Suprapubic skin (tissue), 4 donors: ENCODE measurements at regions not wholly inside any gene's neighbourhood (a gene's known extent, or its start where the extent isn't known, plus 50 kb on each side); places are given as distances from the start of the nearest gene placed in this dataset.
"Not testable (repeated sequence)": the region's sequence is repeated elsewhere in the genome, so short reads cannot be mapped to it uniquely, and the experiment has no call there.

ENCODE experiments used
- DNase-seq, 2 donors: peaks; one replicate each; pipeline ENCODE4 v3.0.0-alpha.2; 2019; ENCODE audit warnings: low spot score in 2 of 2
- H3K27ac ChIP-seq: fragments of 200-600 bp; sonication (generic); one replicate; pipeline ENCODE4 v1.5.1; 2019
- H3K27me3 ChIP-seq: fragments of 200-600 bp; sonication (generic); one replicate; pipeline ENCODE4 v1.5.1; 2019
- H3K36me3 ChIP-seq: fragments of 200-600 bp; sonication (generic); one replicate; pipeline ENCODE4 v1.5.1; 2019
- H3K4me1 ChIP-seq: fragments of 200-600 bp; sonication (generic); one replicate; pipeline ENCODE4 v1.5.1; 2019
- H3K4me3 ChIP-seq: fragments of 200-600 bp; sonication (generic); one replicate; pipeline ENCODE4 v1.5.1; 2019; ENCODE audit warnings: mild to moderate bottlenecking
- H3K9me3 ChIP-seq: fragments of 200-600 bp; sonication (generic); one replicate; pipeline ENCODE4 v1.5.1; 2019
- CTCF ChIP-seq, 2 donors: fragments of 200-600 bp in 1 of 2; fragments of 450-650 bp in 1 of 2; sonication (generic) in 1 of 2; IDR thresholded peaks; one replicate each; pipeline ENCODE4 v1.5.1; 2016 to 2019; ENCODE audit warnings: antibody characterized with exemption in 2 of 2, mild to moderate bottlenecking in 1 of 2, moderate library complexity in 1 of 2
- EP300 ChIP-seq: sonication (generic); formaldehyde crosslinking; IDR thresholded peaks from one replicate; pipeline ENCODE4 v1.6.1; 2017; ENCODE audit warnings: antibody characterized with exemption
- POLR2A ChIP-seq, 2 donors: fragments of 450-650 bp; IDR thresholded peaks; one replicate each; pipeline ENCODE4 v1.6.1; 2017; ENCODE audit warnings: antibody characterized with exemption in 2 of 2, mild to moderate bottlenecking in 2 of 2, moderate library complexity in 2 of 2
- POLR2AphosphoS5 ChIP-seq, 3 donors: sonication (generic); formaldehyde crosslinking; IDR thresholded peaks; one replicate each; pipeline ENCODE4 v1.6.1; 2017; ENCODE audit warnings: antibody characterized with exemption in 3 of 3
- WGBS: methylation state at CpG from one replicate; pipeline ENCODE4 v1.1.5; 2018; 5-methylcytosine and 5-hydroxymethylcytosine counted together

GRCh38 chr10:109215291-109216075, 707.8 kb downstream of the XPNPEP1 start:
- 84% methylated on average over 3 of the region's 3 CpGs for WGBS

GRCh38 chr10:109214891-109215290, 708.4 kb downstream of the XPNPEP1 start:
- H3K27ac ChIP-seq, H3K36me3 ChIP-seq, H3K27me3 ChIP-seq, H3K9me3 ChIP-seq, H3K4me3 ChIP-seq, DNase-seq, H3K4me1 ChIP-seq: not testable (repeated sequence)
- WGBS, result 78% methylated on average over 3 of the region's 3 CpGs

More at GRCh38 chr10:109215291-109216075, 707.8 kb downstream of the XPNPEP1 start:
- H3K4me1 ChIP-seq, result no peaks in the 10 kb centered on the region
- no peaks in the 10 kb centered on the region for H3K27me3 ChIP-seq
- DNase-seq, result no peak
- no peaks in the 10 kb centered on the region for H3K36me3 ChIP-seq
- H3K27ac ChIP-seq, result no peak overlapping the region
- no peaks in the 10 kb centered on the region for H3K9me3 ChIP-seq
- H3K4me3 ChIP-seq, result no peak overlapping the region
- no peak for TF ChIP-seq CTCF (IDR thresholded peaks at IDR 0.05)
- TF ChIP-seq EP300, result no peak
- TF ChIP-seq POLR2A (IDR thresholded peaks at IDR 0.05), result no peak
- TF ChIP-seq POLR2AphosphoS5 (IDR thresholded peaks at IDR 0.05), result no peak

- H3K36me3 ChIP-seq, result no peaks in the 10 kb centered on the region
- 75% methylated on average over 1 of the region's 1 CpG for WGBS
- no peak overlapping the region for H3K27ac ChIP-seq
- no peaks in the 10 kb centered on the region for H3K4me1 ChIP-seq
- H3K27me3 ChIP-seq, result no peaks in the 10 kb centered on the region
- H3K4me3 ChIP-seq, result no peak overlapping the region
- no peaks in the 10 kb centered on the region for H3K9me3 ChIP-seq
- DNase-seq, result no peak
- TF ChIP-seq POLR2A (IDR thresholded peaks at IDR 0.05) (no peak), CTCF (IDR thresholded peaks at IDR 0.05) (no peak), EP300 (no peak), POLR2AphosphoS5 (IDR thresholded peaks at IDR 0.05) (no peak)
Measured at GRCh38 chr10:109207361-109207760, 716.0 kb downstream of the XPNPEP1 start.

- no peak for TF ChIP-seq POLR2A (IDR thresholded peaks at IDR 0.05)
- TF ChIP-seq POLR2AphosphoS5 (IDR thresholded peaks at IDR 0.05), result no peak
- no peak for TF ChIP-seq CTCF (IDR thresholded peaks at IDR 0.05)
- TF ChIP-seq EP300, result no peak
- Histone ChIP-seq H3K4me1 (no peaks in the 10 kb centered on the region), H3K27me3 (no peaks in the 10 kb centered on the region), H3K9me3 (no peaks in the 10 kb centered on the region), H3K27ac (no peak overlapping the region), H3K4me3 (no peak overlapping the region), H3K36me3 (no peaks in the 10 kb centered on the region)
- DNase-seq, result no peak
- 66% methylated on average over 3 of the region's 3 CpGs for WGBS
Measured at GRCh38 chr10:109205929-109206585, 717.3 kb downstream of the XPNPEP1 start.

- Histone ChIP-seq H3K4me1 (no peaks in the 10 kb centered on the region), H3K27me3 (no peaks in the 10 kb centered on the region)
Measured at GRCh38 chr10:109203646-109204353, 719.5 kb downstream of the XPNPEP1 start.

More at GRCh38 chr10:109203646-109204353, 719.5 kb downstream of the XPNPEP1 start:
- 73% methylated on average over 3 of the region's 3 CpGs for WGBS
- Histone ChIP-seq H3K9me3 (no peaks in the 10 kb centered on the region), H3K27ac (no peak overlapping the region), H3K4me3 (no peak overlapping the region), H3K36me3 (no peaks in the 10 kb centered on the region)
- TF ChIP-seq POLR2A (IDR thresholded peaks at IDR 0.05) (no peak), POLR2AphosphoS5 (IDR thresholded peaks at IDR 0.05) (no peak), CTCF (IDR thresholded peaks at IDR 0.05) (no peak), EP300 (no peak)
- no peak for DNase-seq
